DOHH2 (cell line): ENCODE measurements at regions not wholly inside any gene's neighbourhood (a gene's known extent, or its start where the extent isn't known, plus 50 kb on each side); places are given as distances from the start of the nearest gene placed in this dataset.

Source experiments
- CTCF ChIP-seq: fragments of 200-600 bp; sonication (generic); IDR thresholded peaks from one replicate; pipeline ENCODE4 v1.5.1; 2014; ENCODE audit warnings: antibody characterized with exemption, mild to moderate bottlenecking, low read depth, low read length; ENCODE audit not compliant: poor library complexity, severe bottlenecking
- EZH2phosphoT487 ChIP-seq: fragments of 200-600 bp; sonication (generic); IDR thresholded peaks from 2 replicates; pipeline ENCODE4 v1.6.1; 2017; ENCODE audit warnings: borderline replicate concordance, mild to moderate bottlenecking, antibody characterized with exemption, low read length, moderate library complexity, mixed read lengths

GRCh38 chr21:16264319-16264718 lies 534.5 kb downstream of the USP25 start:
- TF ChIP-seq CTCF: no peak
- TF ChIP-seq EZH2phosphoT487: no peak
